ENCODE measurements at regions not wholly inside any gene's neighbourhood (a gene's known extent, or its start where the extent isn't known, plus 50 kb on each side); places are given as distances from the start of the nearest gene placed in this dataset.

GRCh38 chr15:70306081-70306480, 208.4 kb upstream of the TLE3 start:
- TF ChIP-seq FOXP2 (optimal IDR thresholded peaks at IDR 0.05; ENCODE audit: borderline replicate concordance, extremely low read depth, extremely low read length, insufficient read depth) (no peak), TAF1 (IDR thresholded peaks at IDR 0.05; ENCODE audit: borderline replicate concordance, insufficient read depth, low read length) (no peak), POLR2AphosphoS5 (IDR thresholded peaks at IDR 0.05; ENCODE audit: low read depth, low read length) (no peak), SIN3A (IDR thresholded peaks at IDR 0.05; ENCODE audit: borderline replicate concordance, insufficient read depth, low read length) (no peak), REST (IDR thresholded peaks at IDR 0.05; ENCODE audit: insufficient read depth in 1 of 2, low read depth in 2 of 2, low read length in 2 of 2) (no peak)

GRCh38 chr15:70303981-70304380, 206.3 kb upstream of the TLE3 start:
- no peak for TF ChIP-seq POLR2AphosphoS5 (IDR thresholded peaks at IDR 0.05; ENCODE audit: low read depth, low read length)
- no peak for TF ChIP-seq FOXP2 (optimal IDR thresholded peaks at IDR 0.05; ENCODE audit: borderline replicate concordance, extremely low read depth, extremely low read length, insufficient read depth)
- TF ChIP-seq SIN3A (IDR thresholded peaks at IDR 0.05; ENCODE audit: borderline replicate concordance, insufficient read depth, low read length) = no peak
- TF ChIP-seq REST (IDR thresholded peaks at IDR 0.05; ENCODE audit: insufficient read depth in 1 of 2, low read depth in 2 of 2, low read length in 2 of 2) = no peak
- no peak for TF ChIP-seq TAF1 (IDR thresholded peaks at IDR 0.05; ENCODE audit: borderline replicate concordance, insufficient read depth, low read length)

- TF ChIP-seq FOXP2 (optimal IDR thresholded peaks at IDR 0.05; ENCODE audit: borderline replicate concordance, extremely low read depth, extremely low read length, insufficient read depth) = no peak
- TF ChIP-seq SIN3A (IDR thresholded peaks at IDR 0.05; ENCODE audit: borderline replicate concordance, insufficient read depth, low read length) = no peak
- TF ChIP-seq REST (IDR thresholded peaks at IDR 0.05; ENCODE audit: insufficient read depth in 1 of 2, low read depth in 2 of 2, low read length in 2 of 2) = no peak
- TF ChIP-seq TAF1 (IDR thresholded peaks at IDR 0.05; ENCODE audit: borderline replicate concordance, insufficient read depth, low read length) = no peak
- TF ChIP-seq POLR2AphosphoS5 (IDR thresholded peaks at IDR 0.05; ENCODE audit: low read depth, low read length) = no peak
These were observed 204.6 kb upstream of the TLE3 start for GRCh38 chr15:70302360-70302759.

GRCh38 chr15:70301396-70301795, 203.7 kb upstream of the TLE3 start:
- TF ChIP-seq POLR2AphosphoS5 (IDR thresholded peaks at IDR 0.05; ENCODE audit: low read depth, low read length) (no peak), SIN3A (IDR thresholded peaks at IDR 0.05; ENCODE audit: borderline replicate concordance, insufficient read depth, low read length) (no peak), TAF1 (IDR thresholded peaks at IDR 0.05; ENCODE audit: borderline replicate concordance, insufficient read depth, low read length) (no peak), REST (IDR thresholded peaks at IDR 0.05; ENCODE audit: insufficient read depth in 1 of 2, low read depth in 2 of 2, low read length in 2 of 2) (no peak), FOXP2 (optimal IDR thresholded peaks at IDR 0.05; ENCODE audit: borderline replicate concordance, extremely low read depth, extremely low read length, insufficient read depth) (no peak)
